DOHH2 (cell line): ENCODE measurements at regions not wholly inside any gene's neighbourhood (a gene's known extent, or its start where the extent isn't known, plus 50 kb on each side); places are given as distances from the start of the nearest gene placed in this dataset.

ENCODE experiments used
- H3F3A ChIP-seq: fragments of 200-600 bp; sonication (generic), shearing (Covaris generic); 2 replicates; pipeline ENCODE4 v1.6.0; 2016; ENCODE audit warnings: antibody characterized with exemption, mild to moderate bottlenecking; ENCODE audit not compliant: control insufficient read depth, insufficient read depth
- H3K27ac ChIP-seq: fragments of 200-600 bp; sonication (generic); 2 replicates; pipeline ENCODE4 v1.5.1; 2014; ENCODE audit warnings: low read depth, mild to moderate bottlenecking, low read length, moderate library complexity
- H3K27me3 ChIP-seq: fragments of 200-600 bp; sonication (generic); 2 replicates; pipeline ENCODE4 v1.6.1; 2014; ENCODE audit warnings: mild to moderate bottlenecking, low read length, mixed read lengths; ENCODE audit not compliant: control insufficient read depth
- H3K36me3 ChIP-seq: fragments of 200-600 bp; sonication (generic); 2 replicates; pipeline ENCODE4 v1.6.1; 2014; ENCODE audit warnings: mild to moderate bottlenecking, low read length, moderate library complexity, mixed read lengths; ENCODE audit not compliant: control insufficient read depth
- H3K4me1 ChIP-seq: fragments of 200-600 bp; sonication (generic); 2 replicates; pipeline ENCODE4 v1.6.1; 2014; ENCODE audit warnings: mild to moderate bottlenecking, low read length, mixed read lengths; ENCODE audit not compliant: control insufficient read depth
- H3K4me2 ChIP-seq: fragments of 200-600 bp; sonication (generic); 2 replicates; pipeline ENCODE4 v1.6.0; 2014; ENCODE audit warnings: mild to moderate bottlenecking, low read length, moderate library complexity
- H3K4me3 ChIP-seq: fragments of 200-600 bp; sonication (generic); 2 replicates; pipeline ENCODE4 v1.5.1; 2014; ENCODE audit warnings: mild to moderate bottlenecking, low read length, mixed read lengths
- H3K79me2 ChIP-seq: fragments of 200-600 bp; sonication (generic); 2 replicates; pipeline ENCODE4 v1.6.1; 2014; ENCODE audit warnings: mild to moderate bottlenecking, low read length, mixed read lengths; ENCODE audit not compliant: control insufficient read depth
- H3K9me2 ChIP-seq: fragments of 200-600 bp; sonication (generic); replicated peaks from 2 replicates; pipeline ENCODE4 v1.6.1; 2014; ENCODE audit warnings: mild to moderate bottlenecking, low read length, mixed read lengths; ENCODE audit not compliant: control insufficient read depth
- H3K9me3 ChIP-seq: fragments of 200-600 bp; sonication (generic); 2 replicates; pipeline ENCODE4 v1.6.1; 2014; ENCODE audit warnings: antibody characterized with exemption, low read length, mixed read lengths; ENCODE audit not compliant: control insufficient read depth, insufficient read depth
- H4K20me1 ChIP-seq: fragments of 200-600 bp; sonication (generic); 2 replicates; pipeline ENCODE4 v1.6.0; 2014; ENCODE audit warnings: low read depth, mild to moderate bottlenecking, antibody characterized with exemption, low read length, moderate library complexity; ENCODE audit not compliant: control insufficient read depth, insufficient read depth
- EZH2phosphoT487 ChIP-seq: fragments of 200-600 bp; sonication (generic); IDR thresholded peaks from 2 replicates; pipeline ENCODE4 v1.6.1; 2017; ENCODE audit warnings: borderline replicate concordance, mild to moderate bottlenecking, antibody characterized with exemption, low read length, moderate library complexity, mixed read lengths
- TF ChIP-seq, protein P1 (sequence below): fragments of 200-600 bp; sonication (generic); IDR thresholded peaks from one replicate; pipeline ENCODE4 v1.5.1; 2014; ENCODE audit warnings: antibody characterized with exemption, mild to moderate bottlenecking, low read depth, low read length; ENCODE audit not compliant: poor library complexity, severe bottlenecking

DNA sequence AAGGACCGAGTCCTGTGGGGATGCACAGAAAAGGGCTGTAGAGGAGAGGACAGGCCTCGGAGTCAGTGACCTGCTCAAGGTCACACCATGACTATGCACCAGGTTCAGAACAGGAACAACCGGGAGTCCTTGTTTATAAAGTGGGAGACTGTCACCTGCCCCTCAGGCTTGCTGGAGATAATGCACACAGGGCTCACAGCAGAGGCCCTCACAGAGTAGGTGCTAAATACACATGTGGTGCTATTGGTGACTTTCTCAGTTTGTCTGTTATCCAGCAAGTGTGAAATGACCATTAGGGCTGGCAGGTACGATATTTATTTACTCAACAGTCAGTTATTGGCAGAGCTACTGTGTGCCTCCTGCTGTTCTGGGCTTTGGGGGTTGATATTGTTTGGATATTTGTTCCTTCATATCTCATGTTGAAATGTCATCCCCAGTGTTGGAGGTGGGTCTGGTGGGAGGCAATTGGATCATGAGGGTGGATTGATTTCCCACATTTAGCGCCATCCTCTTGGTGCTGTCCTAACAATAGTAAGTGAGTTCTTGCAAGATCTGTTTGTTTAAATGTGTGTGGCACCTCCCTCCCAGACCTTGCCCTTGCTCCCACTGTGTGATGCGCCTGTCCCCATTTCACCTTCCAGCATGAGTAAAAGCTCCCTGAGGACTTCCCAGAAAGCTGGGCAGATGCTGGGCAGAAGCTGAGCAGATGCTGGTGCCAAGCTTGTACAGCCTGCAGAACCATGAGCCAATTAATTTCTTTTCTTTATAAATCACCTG is 162.1 kb upstream of the MPHOSPH6 start:
- H3K27ac ChIP-seq, result no peak overlapping the region
- TF ChIP-seq EZH2phosphoT487, result no peak
- TF ChIP-seq, protein P1, sequence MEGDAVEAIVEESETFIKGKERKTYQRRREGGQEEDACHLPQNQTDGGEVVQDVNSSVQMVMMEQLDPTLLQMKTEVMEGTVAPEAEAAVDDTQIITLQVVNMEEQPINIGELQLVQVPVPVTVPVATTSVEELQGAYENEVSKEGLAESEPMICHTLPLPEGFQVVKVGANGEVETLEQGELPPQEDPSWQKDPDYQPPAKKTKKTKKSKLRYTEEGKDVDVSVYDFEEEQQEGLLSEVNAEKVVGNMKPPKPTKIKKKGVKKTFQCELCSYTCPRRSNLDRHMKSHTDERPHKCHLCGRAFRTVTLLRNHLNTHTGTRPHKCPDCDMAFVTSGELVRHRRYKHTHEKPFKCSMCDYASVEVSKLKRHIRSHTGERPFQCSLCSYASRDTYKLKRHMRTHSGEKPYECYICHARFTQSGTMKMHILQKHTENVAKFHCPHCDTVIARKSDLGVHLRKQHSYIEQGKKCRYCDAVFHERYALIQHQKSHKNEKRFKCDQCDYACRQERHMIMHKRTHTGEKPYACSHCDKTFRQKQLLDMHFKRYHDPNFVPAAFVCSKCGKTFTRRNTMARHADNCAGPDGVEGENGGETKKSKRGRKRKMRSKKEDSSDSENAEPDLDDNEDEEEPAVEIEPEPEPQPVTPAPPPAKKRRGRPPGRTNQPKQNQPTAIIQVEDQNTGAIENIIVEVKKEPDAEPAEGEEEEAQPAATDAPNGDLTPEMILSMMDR, result no peak
- H3K27me3 ChIP-seq, result no peaks in the 10 kb centered on the region
- H3F3A ChIP-seq, result no peaks in the 10 kb centered on the region
- H3K4me3 ChIP-seq, result no peak overlapping the region
- H3K4me2 ChIP-seq, result no peak overlapping the region
- H4K20me1 ChIP-seq, result no peaks in the 10 kb centered on the region
- no peaks in the 10 kb centered on the region for H3K79me2 ChIP-seq
- H3K4me1 ChIP-seq, result no peaks in the 10 kb centered on the region
- H3K9me2 ChIP-seq, result no peaks in the 10 kb centered on the region
- H3K36me3 ChIP-seq, result no peaks in the 10 kb centered on the region
- no peaks in the 10 kb centered on the region for H3K9me3 ChIP-seq

DNA sequence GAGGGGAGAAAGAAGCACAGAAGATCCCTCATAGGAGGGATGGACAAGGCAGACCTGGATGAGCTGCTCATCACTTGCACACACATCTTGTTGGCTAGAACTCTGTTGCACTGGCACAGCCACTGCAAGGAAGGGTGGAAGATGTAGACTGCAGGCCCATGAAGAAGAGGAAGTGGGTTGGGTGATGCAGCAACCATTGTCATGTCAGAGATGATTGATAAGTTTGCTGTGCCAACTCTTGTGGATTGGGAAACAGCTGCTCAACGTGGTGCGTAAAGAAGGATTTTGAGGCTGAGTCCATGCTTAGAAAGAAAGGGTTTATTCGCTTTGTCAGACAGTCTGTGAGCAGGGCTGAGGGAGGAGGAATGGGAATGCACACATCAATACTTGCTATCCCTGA is 161.4 kb upstream of the MPHOSPH6 start:
- Histone ChIP-seq H3K9me3 (no peaks in the 10 kb centered on the region), H3K27me3 (no peaks in the 10 kb centered on the region), H3K4me1 (no peaks in the 10 kb centered on the region), H3K27ac (no peak overlapping the region), H3K79me2 (no peaks in the 10 kb centered on the region), H3F3A (no peaks in the 10 kb centered on the region), H4K20me1 (no peaks in the 10 kb centered on the region), H3K4me2 (no peak overlapping the region), H3K9me2 (no peaks in the 10 kb centered on the region), H3K4me3 (no peak overlapping the region), H3K36me3 (no peaks in the 10 kb centered on the region)
- TF ChIP-seq, protein P1, result no peak
- no peak for TF ChIP-seq EZH2phosphoT487

DNA sequence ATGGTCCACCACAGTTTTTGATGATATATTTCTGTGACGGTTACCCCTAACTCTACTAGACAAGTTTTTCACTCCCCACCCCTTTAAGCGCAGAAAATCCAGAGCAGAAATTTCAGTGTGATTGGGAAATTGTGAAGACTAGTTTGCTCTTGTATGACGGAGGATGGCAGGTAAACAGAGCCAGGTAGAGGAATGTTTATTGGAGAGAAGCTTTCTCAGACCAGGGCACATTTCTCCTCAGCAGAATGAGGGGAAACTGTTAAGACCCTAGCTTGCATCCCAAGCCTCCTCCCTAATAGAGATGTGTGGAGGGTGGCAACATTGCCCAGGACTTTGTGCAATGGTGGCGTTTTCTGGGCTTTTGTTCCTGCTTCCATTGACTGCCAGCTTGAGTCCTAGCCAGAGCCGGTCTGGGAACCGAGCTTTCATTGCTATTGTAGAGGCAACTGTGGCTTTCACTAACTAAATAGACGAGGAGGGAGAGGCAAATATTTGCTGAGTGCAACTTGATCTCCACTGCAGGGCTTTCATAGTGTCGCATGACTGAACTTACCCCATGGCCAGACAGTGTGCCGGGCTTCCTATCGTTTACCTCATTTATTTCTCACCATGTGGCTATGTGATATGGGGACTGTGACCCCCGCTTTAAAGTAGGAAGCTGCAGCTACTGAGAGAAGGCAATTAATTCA is 159.6 kb upstream of the MPHOSPH6 start:
- Histone ChIP-seq H3K27me3 (no peaks in the 10 kb centered on the region), H3K9me3 (no peaks in the 10 kb centered on the region), H3F3A (no peaks in the 10 kb centered on the region), H3K27ac (no peak overlapping the region), H3K9me2 (no peaks in the 10 kb centered on the region), H3K79me2 (no peaks in the 10 kb centered on the region), H3K4me1 (no peaks in the 10 kb centered on the region), H3K36me3 (no peaks in the 10 kb centered on the region), H3K4me2 (no peak overlapping the region), H3K4me3 (no peak overlapping the region), H4K20me1 (no peaks in the 10 kb centered on the region)
- TF ChIP-seq EZH2phosphoT487, result no peak
- TF ChIP-seq, protein P1, result no peak
